GM10248 (cell line): ENCODE measurements at regions not wholly inside any gene's neighbourhood (a gene's known extent, or its start where the extent isn't known, plus 50 kb on each side); places are given as distances from the start of the nearest gene placed in this dataset.
A peak's percentile ranks its signal among the peaks of the same experiment; 100 is the strongest.

Experiments used
- CTCF ChIA-PET: fragments of 300-600 bp; sonication (Branson Sonifier 250); formaldehyde crosslinking; extraction: SDS; loops from one replicate; lab custom pipeline; 2021; ENCODE audit warnings: antibody characterized with exemption; lab: Yijun Ruan, JAX
- POLR2A ChIA-PET: fragments of 350-650 bp; sonication (Branson Sonifier 250); formaldehyde crosslinking; extraction: SDS; loops from one replicate; lab custom pipeline; 2020; ENCODE audit warnings: antibody characterized with exemption; lab: Yijun Ruan, JAX
- DNase-seq: peaks from one replicate; pipeline ENCODE4 v3.0.0; 2012; ENCODE audit errors: extremely low spot score
- TF ChIP-seq, protein P1 (sequence below): IDR thresholded peaks from 2 replicates; pipeline ENCODE4 v1.5.1; 2012; ENCODE audit warnings: mild to moderate bottlenecking, low read depth; ENCODE audit errors: extremely low read depth, missing control alignments, control extremely low read depth

DNA sequence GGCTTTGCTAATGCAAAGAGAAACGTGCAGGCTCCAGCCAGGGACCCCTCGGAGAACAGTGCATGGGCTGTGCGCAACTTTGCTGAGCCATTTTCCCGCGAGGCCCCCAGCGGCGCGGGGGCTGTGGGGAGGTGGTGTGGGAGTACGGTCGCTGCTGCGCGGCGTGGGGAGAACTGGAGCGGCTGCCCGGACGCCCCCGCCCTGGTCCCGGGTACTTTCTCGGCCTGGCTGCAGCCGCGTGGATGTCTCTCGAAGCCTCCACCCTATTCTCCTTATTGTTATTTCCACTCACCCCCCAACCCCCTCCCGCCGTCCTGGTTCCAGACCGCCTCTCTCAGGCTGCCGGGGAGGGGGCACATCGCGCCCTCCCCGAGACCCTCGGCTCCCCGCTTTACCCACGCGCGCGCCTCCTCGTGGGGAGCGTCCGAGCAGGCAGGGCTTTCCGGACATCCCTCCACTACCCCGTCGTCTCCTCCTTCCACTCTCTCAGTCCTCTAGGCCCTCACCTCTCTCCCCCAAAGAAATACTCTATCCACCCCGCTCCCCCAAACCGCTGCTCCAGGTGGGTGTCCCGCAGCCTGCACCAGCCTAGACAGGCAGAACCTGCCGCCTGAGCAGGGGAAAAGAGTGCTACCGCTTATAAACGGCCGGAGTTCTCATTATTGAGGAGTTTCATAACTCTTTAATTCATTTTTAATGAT, 68.6 kb upstream of the TBCA start:
- ChIA-PET POLR2A (no interaction called here), CTCF (no interaction called here)
- DNase-seq, result peak; percentile 39
- TF ChIP-seq, protein P1, sequence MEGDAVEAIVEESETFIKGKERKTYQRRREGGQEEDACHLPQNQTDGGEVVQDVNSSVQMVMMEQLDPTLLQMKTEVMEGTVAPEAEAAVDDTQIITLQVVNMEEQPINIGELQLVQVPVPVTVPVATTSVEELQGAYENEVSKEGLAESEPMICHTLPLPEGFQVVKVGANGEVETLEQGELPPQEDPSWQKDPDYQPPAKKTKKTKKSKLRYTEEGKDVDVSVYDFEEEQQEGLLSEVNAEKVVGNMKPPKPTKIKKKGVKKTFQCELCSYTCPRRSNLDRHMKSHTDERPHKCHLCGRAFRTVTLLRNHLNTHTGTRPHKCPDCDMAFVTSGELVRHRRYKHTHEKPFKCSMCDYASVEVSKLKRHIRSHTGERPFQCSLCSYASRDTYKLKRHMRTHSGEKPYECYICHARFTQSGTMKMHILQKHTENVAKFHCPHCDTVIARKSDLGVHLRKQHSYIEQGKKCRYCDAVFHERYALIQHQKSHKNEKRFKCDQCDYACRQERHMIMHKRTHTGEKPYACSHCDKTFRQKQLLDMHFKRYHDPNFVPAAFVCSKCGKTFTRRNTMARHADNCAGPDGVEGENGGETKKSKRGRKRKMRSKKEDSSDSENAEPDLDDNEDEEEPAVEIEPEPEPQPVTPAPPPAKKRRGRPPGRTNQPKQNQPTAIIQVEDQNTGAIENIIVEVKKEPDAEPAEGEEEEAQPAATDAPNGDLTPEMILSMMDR, result peak; percentile 16

DNA sequence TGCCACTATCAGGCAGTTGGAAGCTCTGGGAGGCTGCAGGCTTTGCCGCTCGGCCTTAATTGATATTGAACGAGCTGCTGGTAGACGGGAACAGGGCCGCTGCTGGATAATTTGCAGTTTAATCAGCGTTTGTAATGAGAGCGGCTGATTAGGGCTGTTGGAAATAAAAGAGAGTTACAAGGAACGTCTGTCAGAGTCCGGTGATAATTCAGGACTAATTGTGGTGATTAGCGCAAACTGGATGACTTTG, 68.2 kb upstream of the TBCA start:
- DNase-seq, result no peak
- POLR2A ChIA-PET, result no interaction called here
- TF ChIP-seq, protein P1, result no peak
- CTCF ChIA-PET, result no interaction called here

DNA sequence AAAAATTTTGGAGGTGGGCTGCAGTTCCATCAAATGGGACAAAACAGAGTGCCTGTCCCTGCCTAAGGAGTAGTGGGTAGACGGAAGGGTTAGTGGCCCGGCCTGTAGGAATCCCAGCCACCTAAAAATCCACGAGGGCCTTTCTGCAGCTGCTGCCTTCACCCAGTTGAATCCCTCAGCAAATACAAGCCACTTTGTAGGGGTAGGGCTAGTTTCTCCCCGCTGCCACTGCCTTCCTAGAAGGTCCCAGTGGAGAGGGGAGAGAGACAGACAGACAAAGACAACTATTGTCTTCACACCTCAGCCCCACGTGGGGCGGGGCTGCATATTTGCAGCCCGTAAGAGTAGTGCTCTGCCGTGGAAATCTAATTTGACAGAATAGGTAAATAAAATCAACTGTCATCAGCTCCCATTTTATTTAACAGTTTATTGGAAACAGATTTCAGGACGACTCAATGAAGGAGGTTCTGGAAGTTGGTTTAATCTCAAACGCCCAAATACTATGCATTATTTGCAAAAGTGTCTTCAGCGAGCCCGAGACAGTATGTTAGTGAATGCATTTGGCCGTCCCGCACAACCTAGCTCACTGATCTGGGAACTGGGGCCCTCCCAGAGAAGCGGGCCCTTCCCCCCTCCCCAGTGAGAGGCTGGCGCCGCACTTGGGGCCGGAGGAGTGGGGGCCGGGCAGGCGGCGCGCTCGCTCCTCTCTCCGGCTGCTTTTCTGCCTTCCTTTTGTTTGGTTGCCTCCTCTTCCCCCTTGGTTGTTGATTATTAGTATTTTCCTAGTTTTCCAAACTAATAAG, 67.6 kb upstream of the TBCA start:
- no peak for DNase-seq
- TF ChIP-seq, protein P1, result no peak
- ChIA-PET POLR2A (no interaction called here), CTCF (no interaction called here)

DNA sequence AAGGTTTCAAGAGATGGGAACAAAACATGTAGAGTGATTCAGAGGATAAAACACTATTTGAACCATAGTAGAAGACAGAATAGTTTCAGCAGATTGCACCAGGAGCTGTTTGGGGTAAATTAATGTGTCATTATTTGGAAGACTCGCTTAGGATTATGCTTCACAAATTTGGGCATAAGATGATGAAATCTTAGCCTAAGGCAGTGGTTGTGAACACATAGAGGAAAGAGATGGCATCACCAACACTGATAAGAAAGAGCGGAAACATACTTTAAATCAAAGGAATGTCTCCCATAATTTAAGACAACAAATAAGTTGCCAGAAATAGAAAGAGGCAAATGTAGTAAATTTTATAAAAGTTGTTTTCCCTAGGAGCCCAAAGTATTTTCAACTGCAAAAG, 66.1 kb upstream of the TBCA start:
- TF ChIP-seq, protein P1, result no peak
- POLR2A ChIA-PET, result no interaction called here
- CTCF ChIA-PET, result interaction anchor here (1.4 kb wide), 1 partner anchor 12 kb away, joined by 3 read pairs; no protein-coding TSS in a partner anchor
- DNase-seq, result no peak

DNA sequence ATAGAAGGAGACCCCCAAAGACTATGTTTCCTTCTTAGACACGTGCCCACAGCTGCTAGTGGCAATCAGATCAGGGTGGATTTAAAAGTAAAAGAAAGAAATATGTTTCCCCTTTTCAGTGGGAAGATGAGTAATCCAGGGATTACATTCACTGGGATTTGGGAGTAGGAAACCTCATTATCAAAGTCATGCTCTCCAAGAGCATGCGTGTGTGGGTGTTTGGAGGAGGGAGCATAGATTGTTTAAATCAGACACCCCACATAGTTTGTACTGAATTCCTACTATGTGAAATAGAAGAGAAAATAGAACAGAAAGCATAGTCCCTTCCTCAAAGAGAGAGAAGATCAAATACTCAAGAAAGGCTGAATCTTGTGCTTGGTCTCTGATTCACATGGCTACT, 65.5 kb upstream of the TBCA start:
- CTCF ChIA-PET, result interaction anchor here (1.4 kb wide), 1 partner anchor 12 kb away, joined by 3 read pairs; no protein-coding TSS in a partner anchor
- no peak for DNase-seq
- TF ChIP-seq, protein P1, result no peak
- POLR2A ChIA-PET, result no interaction called here

DNA sequence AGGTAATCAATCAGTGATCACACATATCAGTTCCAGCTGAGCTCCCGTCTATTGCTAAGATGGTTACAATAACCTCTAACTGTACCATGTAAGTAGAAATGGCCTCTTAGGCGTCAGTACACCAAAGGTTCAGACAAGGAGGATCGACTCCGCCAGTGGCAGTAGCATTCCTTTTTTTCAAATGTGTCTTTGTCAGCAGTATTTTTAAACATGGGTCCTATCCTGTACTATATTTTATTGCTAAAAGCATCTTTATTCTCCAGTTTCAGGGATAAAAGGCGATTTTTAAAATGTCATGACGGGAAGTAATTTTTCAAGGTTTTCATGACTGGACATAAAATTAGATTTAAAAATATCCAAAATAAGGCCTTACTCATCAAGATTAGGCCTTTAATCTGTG, 64.8 kb upstream of the TBCA start:
- ChIA-PET POLR2A (no interaction called here), CTCF (interaction anchor here (0.8 to 1.4 kb wide), 2 partner anchors 11 kb away, joined by 3 read pairs; no protein-coding TSS in a partner anchor)
- TF ChIP-seq, protein P1, result no peak
- no peak for DNase-seq
